HepG2 (cell line): ENCODE measurements at regions not wholly inside any gene's neighbourhood (a gene's known extent, or its start where the extent isn't known, plus 50 kb on each side); places are given as distances from the start of the nearest gene placed in this dataset.
A peak's percentile ranks its signal among the peaks of the same experiment; 100 is the strongest.

ENCODE experiments used
- ARID4A ChIP-seq: sonication (generic); formaldehyde crosslinking; IDR thresholded peaks from 2 replicates; pipeline ENCODE4 v1.5.0; 2020; ENCODE audit warnings: mild to moderate bottlenecking, missing genetic modification reagents, borderline replicate concordance
- CEBPB ChIP-seq: IDR thresholded peaks from 2 replicates; pipeline ENCODE4 v1.6.1; 2011; ENCODE audit warnings: low read depth, low read length, improper control_type of control experiment, borderline replicate concordance
- HMGA1 ChIP-seq: sonication (generic); formaldehyde crosslinking; conservative IDR thresholded peaks from 2 replicates; pipeline ENCODE4 v1.4.0; 2020; ENCODE audit warnings: missing genetic modification reagents
- HNRNPUL1 ChIP-seq: fragments of 200-400 bp; formaldehyde crosslinking; IDR thresholded peaks from 2 replicates; pipeline ENCODE4 v1.6.1; 2017; ENCODE audit warnings: low read depth, mild to moderate bottlenecking, low read length, moderate library complexity
- MAX ChIP-seq: IDR thresholded peaks from 2 replicates; pipeline ENCODE4 v1.6.1; 2012; ENCODE audit warnings: inconsistent platforms
- MEF2D ChIP-seq: sonication (generic); formaldehyde crosslinking; IDR thresholded peaks from 2 replicates; pipeline ENCODE4 v1.5.1; 2020; ENCODE audit warnings: mild to moderate bottlenecking, missing genetic modification reagents
- MXI1 ChIP-seq: IDR thresholded peaks from 3 replicates; pipeline ENCODE4 v1.6.1; 2012; ENCODE audit warnings: low read depth, low read length, inconsistent platforms, borderline replicate concordance
- NR1H2 ChIP-seq: sonication (generic); formaldehyde crosslinking; IDR thresholded peaks from 2 replicates; pipeline ENCODE4 v1.8.1; 2022; ENCODE audit warnings: low read depth, missing genetic modification reagents, borderline replicate concordance
- ONECUT2 ChIP-seq: sonication (generic); formaldehyde crosslinking; IDR thresholded peaks from 2 replicates; pipeline ENCODE4 v1.4.0; 2020; ENCODE audit warnings: missing genetic modification reagents
- RBM39 ChIP-seq: fragments of 200-400 bp; formaldehyde crosslinking; IDR thresholded peaks from one replicate; pipeline ENCODE4 v1.6.1; 2018; ENCODE audit warnings: antibody characterized with exemption, mild to moderate bottlenecking, low read depth, low read length; ENCODE audit not compliant: poor library complexity, severe bottlenecking
- REXO4 ChIP-seq: sonication (generic); formaldehyde crosslinking; IDR thresholded peaks from 2 replicates; pipeline ENCODE4 v1.8.0; 2022; ENCODE audit warnings: missing genetic modification reagents, mild to moderate bottlenecking, borderline replicate concordance
- RFX1 ChIP-seq: fragments of 450-650 bp; IDR thresholded peaks from 2 replicates; pipeline ENCODE4 v1.6.1; 2017
- SMARCE1 ChIP-seq: fragments of 450-650 bp; IDR thresholded peaks from 2 replicates; pipeline ENCODE4 v1.6.1; 2017; ENCODE audit warnings: borderline replicate concordance
- SMYD3 ChIP-seq: sonication (generic); formaldehyde crosslinking; IDR thresholded peaks from 2 replicates; pipeline ENCODE4 v1.8.1; 2023; ENCODE audit warnings: mild to moderate bottlenecking, missing genetic modification reagents
- SPEN ChIP-seq: sonication (generic); formaldehyde crosslinking; IDR thresholded peaks from 2 replicates; pipeline ENCODE4 v1.5.1; 2020; ENCODE audit warnings: low read depth, mild to moderate bottlenecking, missing genetic modification reagents
- ZBTB20 ChIP-seq: sonication (generic); formaldehyde crosslinking; IDR thresholded peaks from 2 replicates; pipeline ENCODE4 v1.8.1; 2023; ENCODE audit warnings: missing genetic modification reagents, low read depth, mild to moderate bottlenecking, borderline replicate concordance
- ZBTB26 ChIP-seq: IDR thresholded peaks from 2 replicates; pipeline ENCODE4 v1.6.1; 2016; ENCODE audit warnings: missing compliant biosample characterization, missing genetic modification reagents, borderline replicate concordance
- ZGPAT ChIP-seq: IDR thresholded peaks from 2 replicates; pipeline ENCODE4 v1.6.1; 2016; ENCODE audit warnings: mild to moderate bottlenecking
- ZMAT5 ChIP-seq: sonication (generic); formaldehyde crosslinking; IDR thresholded peaks from 2 replicates; pipeline ENCODE4 v1.5.0; 2020; ENCODE audit warnings: mild to moderate bottlenecking, low read depth, missing genetic modification reagents, borderline replicate concordance
- ZNF18 ChIP-seq: sonication (generic); formaldehyde crosslinking; IDR thresholded peaks from 2 replicates; pipeline ENCODE4 v1.8.0; 2022; ENCODE audit warnings: mild to moderate bottlenecking, missing genetic modification reagents; ENCODE audit not compliant: insufficient replicate concordance

- TF ChIP-seq ARID4A (CRISPR knock-in tag) (no peak; the same call in 1 of the 2 replicates), MEF2D (CRISPR knock-in tag) (0 out of 2 replicates have a peak, but pooled peaks have one; percentile 63), RBM39 (no peak), SMARCE1 (no peak), REXO4 (no peak), ONECUT2 (CRISPR knock-in tag) (0 out of 2 replicates have a peak, but pooled peaks have one; percentile 21), MAX (no peak), ZBTB20 (CRISPR knock-in tag) (no peak), MXI1 (no peak), ZNF18 (CRISPR knock-in tag) (no peak), SPEN (CRISPR knock-in tag) (0 out of 2 replicates have a peak, but pooled peaks have one; percentile 38), SMYD3 (CRISPR knock-in tag) (no peak), HMGA1 (CRISPR knock-in tag) (no peak), RFX1 (peak; percentile 23; the same call in 1 of the 2 replicates), ZGPAT (CRISPR knock-in tag) (peak; percentile 68; the same call in 1 of the 2 replicates), ZMAT5 (CRISPR knock-in tag) (no peak), NR1H2 (CRISPR knock-in tag) (no peak), CEBPB (0 out of 2 replicates have a peak, but pooled peaks have one; percentile 18), HNRNPUL1 (no peak), ZBTB26 (no peak)
These were observed 55.4 kb upstream of the LPGAT1 start (continued) for GRCh38 chr1:211885747-211886522.
